Sigmoid colon (tissue), 4 donors: ENCODE measurements at regions not wholly inside any gene's neighbourhood (a gene's known extent, or its start where the extent isn't known, plus 50 kb on each side); places are given as distances from the start of the nearest gene placed in this dataset.

Experiments used
- POLR2A ChIP-seq, 2 donors: fragments of 450-650 bp; IDR thresholded peaks; one replicate each; pipeline ENCODE4 v1.6.1; 2016; ENCODE audit warnings: antibody characterized with exemption in 2 of 2, mild to moderate bottlenecking in 2 of 2, moderate library complexity in 2 of 2
- POLR2AphosphoS5 ChIP-seq, 4 donors: sonication (generic); formaldehyde crosslinking; IDR thresholded peaks; one replicate each; pipeline ENCODE4 v1.6.1; 2017; ENCODE audit warnings: antibody characterized with exemption in 4 of 4
- TF ChIP-seq, protein P1 (sequence below), 4 experiments: fragments of 450-650 bp in 3 of 4; fragments of 200-600 bp in 1 of 4; IDR thresholded peaks; one replicate each; pipeline ENCODE4 v1.5.1; 2016 to 2019; ENCODE audit warnings: antibody characterized with exemption in 4 of 4, mild to moderate bottlenecking in 3 of 4, moderate library complexity in 2 of 4

DNA sequence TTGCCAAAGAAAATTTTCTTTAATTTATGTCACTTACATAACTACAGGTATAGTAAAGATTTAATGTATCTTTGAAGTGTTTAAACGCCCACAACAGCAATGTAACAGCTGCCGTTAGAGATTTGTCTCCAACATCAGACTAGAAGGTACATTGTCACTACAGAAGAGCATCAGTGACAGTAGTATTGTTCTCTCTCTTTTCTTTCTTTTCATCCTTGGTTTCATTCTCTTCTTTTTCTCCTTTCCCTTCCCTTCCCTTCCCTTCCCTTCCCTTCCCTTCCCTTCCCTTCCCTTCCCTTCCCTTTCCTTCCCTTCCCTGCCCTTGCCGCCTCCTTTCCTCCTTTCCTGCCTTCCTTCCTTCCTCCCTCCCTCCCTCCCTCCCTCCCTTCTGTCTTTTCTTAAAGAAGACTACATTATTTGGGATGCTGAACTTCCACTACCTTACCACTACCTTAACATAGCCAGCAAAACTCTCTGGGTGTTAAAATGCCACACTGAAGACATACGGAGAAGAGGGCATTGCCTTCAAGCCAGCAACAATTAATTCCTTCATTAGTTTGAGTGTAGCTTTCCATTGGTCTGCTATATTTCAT is 663.9 kb downstream of the DOK5 start:
- TF ChIP-seq, protein P1, sequence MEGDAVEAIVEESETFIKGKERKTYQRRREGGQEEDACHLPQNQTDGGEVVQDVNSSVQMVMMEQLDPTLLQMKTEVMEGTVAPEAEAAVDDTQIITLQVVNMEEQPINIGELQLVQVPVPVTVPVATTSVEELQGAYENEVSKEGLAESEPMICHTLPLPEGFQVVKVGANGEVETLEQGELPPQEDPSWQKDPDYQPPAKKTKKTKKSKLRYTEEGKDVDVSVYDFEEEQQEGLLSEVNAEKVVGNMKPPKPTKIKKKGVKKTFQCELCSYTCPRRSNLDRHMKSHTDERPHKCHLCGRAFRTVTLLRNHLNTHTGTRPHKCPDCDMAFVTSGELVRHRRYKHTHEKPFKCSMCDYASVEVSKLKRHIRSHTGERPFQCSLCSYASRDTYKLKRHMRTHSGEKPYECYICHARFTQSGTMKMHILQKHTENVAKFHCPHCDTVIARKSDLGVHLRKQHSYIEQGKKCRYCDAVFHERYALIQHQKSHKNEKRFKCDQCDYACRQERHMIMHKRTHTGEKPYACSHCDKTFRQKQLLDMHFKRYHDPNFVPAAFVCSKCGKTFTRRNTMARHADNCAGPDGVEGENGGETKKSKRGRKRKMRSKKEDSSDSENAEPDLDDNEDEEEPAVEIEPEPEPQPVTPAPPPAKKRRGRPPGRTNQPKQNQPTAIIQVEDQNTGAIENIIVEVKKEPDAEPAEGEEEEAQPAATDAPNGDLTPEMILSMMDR (IDR thresholded peaks at IDR 0.05) = no peak
- TF ChIP-seq POLR2AphosphoS5 (IDR thresholded peaks at IDR 0.05) (no peak), POLR2A (IDR thresholded peaks at IDR 0.05) (no peak)
